ENCODE measurements at regions not wholly inside any gene's neighbourhood (a gene's known extent, or its start where the extent isn't known, plus 50 kb on each side); places are given as distances from the start of the nearest gene placed in this dataset.

GRCh38 chr2:15701341-15701907, 109.8 kb downstream of the DDX1 start:
- TF ChIP-seq CTCF (IDR thresholded peaks at IDR 0.05) (no peak), POLR2A (IDR thresholded peaks at IDR 0.05) (no peak), POLR2AphosphoS5 (IDR thresholded peaks at IDR 0.05) (no peak), EP300 (IDR thresholded peaks at IDR 0.05) (no peak)
